Vagina (tissue), 2 donors: ENCODE measurements at regions not wholly inside any gene's neighbourhood (a gene's known extent, or its start where the extent isn't known, plus 50 kb on each side); places are given as distances from the start of the nearest gene placed in this dataset.
A peak's percentile ranks its signal among the peaks of the same experiment; 100 is the strongest.

Experiments used
- DNase-seq, 2 donors: peaks; one replicate each; pipeline ENCODE4 v3.0.0-alpha.2; 2017; ENCODE audit errors: extremely low spot score in 2 of 2
- H3K27ac ChIP-seq: fragments of 200-600 bp; sonication (generic); one replicate; pipeline ENCODE4 v1.5.1; 2019
- H3K27me3 ChIP-seq: fragments of 200-600 bp; sonication (generic); one replicate; pipeline ENCODE4 v1.5.1; 2019
- H3K36me3 ChIP-seq, 2 donors: fragments of 200-600 bp; sonication (generic); one replicate each; pipeline ENCODE4 v1.5.1; 2017 to 2019
- H3K4me1 ChIP-seq: fragments of 200-600 bp; sonication (generic); one replicate; pipeline ENCODE4 v1.5.1; 2019
- H3K4me3 ChIP-seq, 2 donors: fragments of 200-600 bp; sonication (generic); 1 replicate in 1 of 2; 2 replicates in 1 of 2; pipeline ENCODE4 v1.5.1; 2016 to 2019
- H3K9me3 ChIP-seq: fragments of 200-600 bp; sonication (generic); one replicate; pipeline ENCODE4 v1.5.1; 2019
- CTCF ChIP-seq, 3 experiments: fragments of 450-650 bp in 2 of 3; fragments of 200-600 bp in 1 of 3; sonication (generic) in 1 of 3; IDR thresholded peaks; one replicate each; pipeline ENCODE4 v1.5.1; 2017 to 2019; ENCODE audit warnings: antibody characterized with exemption in 3 of 3, mild to moderate bottlenecking in 2 of 3, moderate library complexity in 2 of 3
- POLR2A ChIP-seq, 2 donors: fragments of 450-650 bp; IDR thresholded peaks; one replicate each; pipeline ENCODE4 v1.6.1; 2017; ENCODE audit warnings: antibody characterized with exemption in 2 of 2, mild to moderate bottlenecking in 2 of 2, moderate library complexity in 2 of 2
- POLR2AphosphoS5 ChIP-seq, 2 donors: sonication (generic); formaldehyde crosslinking; IDR thresholded peaks; one replicate each; pipeline ENCODE4 v1.9.0; 2017; ENCODE audit warnings: antibody characterized with exemption in 2 of 2, mild to moderate bottlenecking in 2 of 2, low read depth in 1 of 2; ENCODE audit not compliant: insufficient read depth in 1 of 2
- intact Hi-C: fragments of 100-400 bp; cut with DNase I; formaldehyde crosslinking; loops from one replicate; pipeline ENCODE4 v1.15.1; 2023

- Histone ChIP-seq H3K36me3 (no peaks in the 10 kb centered on the region), H3K9me3 (no peaks in the 10 kb centered on the region), H3K27me3 (no peaks in the 10 kb centered on the region), H3K27ac (no peak overlapping the region), H3K4me1 (no peaks in the 10 kb centered on the region), H3K4me3 (no peak overlapping the region)
- intact Hi-C loops, result no loop called here
- no peak for DNase-seq
- TF ChIP-seq CTCF (IDR thresholded peaks at IDR 0.05), result no peak
- no peak for TF ChIP-seq POLR2AphosphoS5 (IDR thresholded peaks at IDR 0.05; ENCODE audit: insufficient read depth in 1 of 2, low read depth in 1 of 2)
Measured at GRCh38 chr16:79672524-79672923, 72.0 kb upstream of the MAF start.

GRCh38 chr16:79668502-79668901 lies 68.0 kb upstream of the MAF start:
- no peak overlapping the region for H3K27ac ChIP-seq
- TF ChIP-seq POLR2A (IDR thresholded peaks at IDR 0.05) (no peak), CTCF (IDR thresholded peaks at IDR 0.05) (no peak), POLR2AphosphoS5 (IDR thresholded peaks at IDR 0.05; ENCODE audit: insufficient read depth in 1 of 2, low read depth in 1 of 2) (no peak)
- intact Hi-C loops, result no loop called here
- no peaks in the 10 kb centered on the region for H3K36me3 ChIP-seq
- peaks cover 9% of the 10 kb centered on the region for H3K4me1 ChIP-seq
- DNase-seq, result no peak
- no peaks in the 10 kb centered on the region for H3K9me3 ChIP-seq
- no peak overlapping the region for H3K4me3 ChIP-seq
- H3K27me3 ChIP-seq, result no peaks in the 10 kb centered on the region

- no peak overlapping the region for H3K4me3 ChIP-seq
- intact Hi-C loops, result no loop called here
- no peaks in the 10 kb centered on the region for H3K9me3 ChIP-seq
- no peak overlapping the region for H3K27ac ChIP-seq
- H3K4me1 ChIP-seq, result peaks cover 21% of the 10 kb centered on the region
- H3K36me3 ChIP-seq, result no peaks in the 10 kb centered on the region
- DNase-seq, result peak in 1 of 2 donors; percentile 54
- TF ChIP-seq POLR2A (IDR thresholded peaks at IDR 0.05), result no peak
- no peak for TF ChIP-seq POLR2AphosphoS5 (IDR thresholded peaks at IDR 0.05; ENCODE audit: insufficient read depth in 1 of 2, low read depth in 1 of 2)
- TF ChIP-seq CTCF (IDR thresholded peaks at IDR 0.05), result no peak
- H3K27me3 ChIP-seq, result no peaks in the 10 kb centered on the region
Measured at GRCh38 chr16:79665970-79666369, 65.4 kb upstream of the MAF start.

- H3K27ac ChIP-seq, result no peak overlapping the region
- peaks cover 21% of the 10 kb centered on the region for H3K4me1 ChIP-seq
- no peaks in the 10 kb centered on the region for H3K36me3 ChIP-seq
- DNase-seq, result no peak
- no peak overlapping the region for H3K4me3 ChIP-seq
- intact Hi-C loops, result no loop called here
- H3K9me3 ChIP-seq, result no peaks in the 10 kb centered on the region
- TF ChIP-seq POLR2A (IDR thresholded peaks at IDR 0.05) (no peak), POLR2AphosphoS5 (IDR thresholded peaks at IDR 0.05; ENCODE audit: insufficient read depth in 1 of 2, low read depth in 1 of 2) (peak in 1 of 2 donors; percentile 42), CTCF (IDR thresholded peaks at IDR 0.05) (no peak)
- H3K27me3 ChIP-seq, result no peaks in the 10 kb centered on the region
Measured at GRCh38 chr16:79664407-79664806, 63.9 kb upstream of the MAF start.

- Histone ChIP-seq H3K36me3 (no peaks in the 10 kb centered on the region), H3K27me3 (no peaks in the 10 kb centered on the region), H3K4me1 (peaks cover 31% of the 10 kb centered on the region), H3K27ac (no peak overlapping the region), H3K4me3 (no peak overlapping the region), H3K9me3 (no peaks in the 10 kb centered on the region)
- DNase-seq, result peak in 1 of 2 donors; percentile 74
- intact Hi-C loops, result no loop called here
- TF ChIP-seq POLR2A (IDR thresholded peaks at IDR 0.05) (no peak), CTCF (IDR thresholded peaks at IDR 0.05) (no peak), POLR2AphosphoS5 (IDR thresholded peaks at IDR 0.05; ENCODE audit: insufficient read depth in 1 of 2, low read depth in 1 of 2) (no peak)
Measured at GRCh38 chr16:79662669-79663313, 62.3 kb upstream of the MAF start.
